ENCODE measurements at regions not wholly inside any gene's neighbourhood (a gene's known extent, or its start where the extent isn't known, plus 50 kb on each side); places are given as distances from the start of the nearest gene placed in this dataset.

DNA sequence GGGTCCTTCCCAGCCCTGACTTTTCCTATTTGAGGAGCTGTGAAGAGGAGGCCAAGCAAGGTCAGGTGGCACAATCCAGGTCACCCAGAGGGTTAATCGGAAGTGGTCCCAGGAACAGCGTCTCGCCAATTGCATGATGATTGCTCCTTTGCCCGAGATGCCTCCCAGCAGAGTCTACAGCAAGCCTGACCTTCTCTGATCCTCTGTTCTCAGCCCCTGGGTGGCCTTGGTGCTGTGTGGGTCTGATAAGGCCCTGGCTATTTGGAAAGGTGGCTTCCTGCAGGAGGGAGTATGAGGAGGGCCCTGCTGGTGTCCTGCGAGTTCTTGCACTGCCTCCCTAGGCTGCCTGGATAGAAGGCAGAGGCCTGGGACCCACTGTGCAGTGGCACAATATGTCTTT lies 116.2 kb downstream of the FOXD2 start:
- no peak for DNase-seq (ENCODE audit: low spot score)

DNA sequence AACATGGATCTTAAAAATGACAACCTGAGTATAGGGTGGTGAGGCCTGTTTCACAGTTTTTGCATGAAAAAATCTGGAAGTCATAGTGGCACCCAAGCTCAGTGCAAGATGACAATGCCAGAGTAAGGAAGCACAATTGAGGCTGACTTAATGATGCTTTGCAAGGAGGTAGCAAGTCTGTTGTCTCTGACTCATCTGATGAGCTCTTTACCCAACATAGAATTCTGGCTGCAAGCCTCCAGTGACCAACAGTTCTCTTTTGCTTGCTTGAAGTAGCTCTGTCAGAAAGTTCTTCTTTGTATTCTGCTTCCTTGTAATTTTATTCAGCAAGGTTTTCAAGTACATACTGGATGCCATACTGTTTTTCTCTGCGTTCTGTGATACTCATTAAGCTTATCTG lies 117.1 kb downstream of the FOXD2 start:
- DNase-seq (ENCODE audit: low spot score): no peak

DNA sequence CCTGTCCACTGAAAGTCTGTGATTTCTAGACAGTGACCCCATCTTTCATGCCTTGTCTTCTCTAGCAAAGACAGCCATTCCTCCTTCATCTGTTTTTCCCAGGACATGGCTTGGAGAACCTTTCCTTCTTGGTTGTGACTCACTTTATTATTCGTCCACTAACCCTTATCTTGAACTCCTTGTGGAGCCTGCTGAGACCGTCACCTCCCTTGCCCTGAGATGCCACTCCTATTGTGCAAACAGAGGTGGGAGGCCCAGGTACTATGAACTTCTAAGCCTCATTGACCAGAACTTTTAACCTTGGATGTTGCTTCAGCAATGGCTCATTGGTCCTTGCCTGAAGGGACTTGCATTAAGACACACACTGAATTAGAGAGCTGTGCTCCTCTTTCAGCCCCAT lies 117.5 kb downstream of the FOXD2 start:
- DNase-seq (ENCODE audit: low spot score): no peak

DNA sequence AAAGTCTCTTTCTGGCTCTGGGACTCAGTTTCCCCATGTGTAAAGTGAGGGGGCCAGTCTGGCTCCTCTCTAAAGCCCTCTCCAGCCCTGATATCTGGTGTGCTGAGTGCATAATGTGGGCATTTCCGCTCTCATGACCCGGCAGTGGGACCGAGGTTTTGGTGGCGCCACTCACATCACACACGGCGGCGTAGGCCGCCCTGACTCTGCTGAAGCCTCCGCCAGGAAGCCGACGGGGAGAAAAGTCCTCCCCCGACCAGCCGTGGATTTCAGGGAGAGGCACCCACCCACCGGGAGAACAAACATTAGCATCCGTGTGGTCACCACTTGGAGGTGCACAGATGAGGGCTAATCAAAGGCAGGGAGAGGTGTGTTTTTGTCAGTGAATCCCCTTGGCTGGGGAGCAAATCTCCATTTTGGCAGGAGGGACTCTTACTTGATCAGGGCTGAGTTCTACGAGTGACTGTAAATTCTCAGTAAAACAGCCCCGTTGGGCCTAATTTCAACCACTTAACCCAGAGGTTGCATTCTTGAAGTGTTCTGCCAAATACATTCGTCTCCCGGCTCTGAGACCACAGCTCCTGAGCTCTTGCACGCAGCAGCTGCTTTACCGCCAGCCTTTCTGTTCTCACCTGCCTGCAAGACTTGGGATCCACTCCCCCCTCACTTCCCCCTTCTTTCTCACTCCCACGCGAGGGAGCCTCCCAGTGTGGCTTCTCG lies 118.2 kb downstream of the FOXD2 start:
- DNase-seq (ENCODE audit: low spot score): no peak

DNA sequence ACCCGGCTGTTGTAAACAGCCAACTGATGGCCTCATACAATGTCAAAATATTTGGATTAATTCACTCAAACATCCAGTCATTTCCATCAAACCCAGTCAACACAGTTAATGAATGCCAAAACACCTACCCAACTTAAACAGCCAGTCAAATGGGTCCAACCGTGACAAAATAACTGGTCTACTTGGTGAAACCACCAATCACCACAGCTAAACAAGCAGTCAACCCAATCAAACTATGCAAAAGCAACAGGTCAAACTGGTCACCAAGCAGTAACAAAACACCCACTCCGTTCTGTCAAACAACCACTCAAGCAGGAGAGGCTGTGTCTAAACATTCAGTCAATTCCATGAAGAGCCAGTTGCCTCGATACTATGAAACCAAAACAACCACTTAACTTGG lies 119.2 kb downstream of the FOXD2 start:
- no peak for DNase-seq (ENCODE audit: low spot score)

DNA sequence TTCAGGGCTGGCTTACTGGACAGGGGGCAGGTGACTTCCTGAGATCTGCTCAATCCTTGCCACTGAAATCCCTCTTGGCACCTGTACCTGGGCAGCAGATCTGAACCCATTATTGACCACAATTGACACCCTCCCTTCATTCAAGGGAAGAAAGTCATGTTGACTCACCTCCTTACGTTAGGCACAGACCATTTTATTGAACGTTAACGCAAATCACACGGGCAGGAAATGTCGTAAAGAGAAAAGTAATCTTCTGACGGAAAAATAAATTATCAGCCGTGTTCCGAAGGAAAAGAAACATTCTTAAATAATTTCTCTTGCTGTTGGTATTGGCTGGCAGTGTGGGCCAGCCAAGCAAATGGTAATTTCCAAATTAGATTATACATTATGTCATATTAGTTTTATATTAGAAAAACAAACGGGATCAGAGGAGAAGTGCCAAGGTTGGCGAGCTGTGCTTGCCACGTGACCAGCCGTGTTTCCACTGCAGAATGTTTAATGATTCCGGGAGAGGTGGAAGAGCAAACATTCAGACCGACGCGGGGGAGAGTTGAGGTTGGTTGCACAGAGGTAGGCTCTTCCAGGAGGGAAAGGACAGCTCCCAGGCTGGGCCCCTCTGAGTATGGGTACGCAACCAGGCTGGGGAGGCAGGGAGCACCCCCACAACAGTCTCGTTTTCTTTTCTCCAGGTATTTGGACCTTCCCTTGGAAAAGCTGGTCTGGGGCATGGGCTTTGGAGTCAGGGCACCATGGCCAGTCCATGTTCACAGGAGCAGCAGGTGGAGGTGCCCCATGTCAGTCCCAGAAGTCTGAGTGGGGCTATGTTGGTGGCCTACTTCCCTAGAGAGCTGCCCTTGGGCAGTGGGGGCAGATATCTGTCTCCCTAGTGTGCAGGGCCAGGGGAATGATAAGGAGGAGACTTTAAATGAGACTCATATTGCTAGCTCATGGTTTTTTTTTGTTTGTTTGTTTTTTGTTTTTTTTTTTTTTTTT lies 121.1 kb downstream of the FOXD2 start:
- no peak for DNase-seq (ENCODE audit: low spot score)

DNA sequence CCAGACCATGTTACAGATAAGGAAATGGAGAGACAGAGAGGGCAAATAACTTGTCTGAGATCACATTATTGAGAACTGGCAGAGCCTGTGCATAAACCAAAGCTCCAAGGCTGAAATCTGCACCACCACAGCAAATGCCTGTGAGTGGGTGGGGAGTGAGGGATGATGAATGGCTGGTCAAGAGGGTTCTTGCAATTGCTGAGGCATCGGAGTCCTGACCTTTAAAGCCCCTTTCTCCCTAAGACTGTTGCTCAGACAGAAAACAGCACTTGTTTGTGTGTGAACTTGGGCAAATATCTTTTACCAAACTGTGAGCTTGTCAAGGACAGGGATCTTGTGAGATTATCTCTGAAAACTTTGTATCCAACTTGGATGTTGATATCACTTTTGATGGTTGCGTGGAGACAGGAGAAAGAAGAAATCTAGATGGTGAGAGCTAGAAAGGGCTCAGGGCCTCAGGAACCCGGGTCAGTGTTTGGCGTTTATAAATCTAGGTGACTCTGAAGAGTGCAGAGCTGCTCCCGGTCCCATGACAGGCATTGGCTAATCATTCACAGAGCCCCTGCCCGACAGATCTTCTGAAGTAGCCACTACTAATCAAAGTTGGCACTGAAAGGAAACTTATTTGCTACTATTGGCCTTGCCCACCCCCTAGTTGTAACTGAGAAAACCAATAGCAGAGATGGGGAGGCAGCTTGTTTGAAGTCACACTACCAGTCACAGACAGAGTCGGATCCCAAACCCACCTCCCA lies 122.3 kb downstream of the FOXD2 start:
- DNase-seq (ENCODE audit: low spot score): no peak

DNA sequence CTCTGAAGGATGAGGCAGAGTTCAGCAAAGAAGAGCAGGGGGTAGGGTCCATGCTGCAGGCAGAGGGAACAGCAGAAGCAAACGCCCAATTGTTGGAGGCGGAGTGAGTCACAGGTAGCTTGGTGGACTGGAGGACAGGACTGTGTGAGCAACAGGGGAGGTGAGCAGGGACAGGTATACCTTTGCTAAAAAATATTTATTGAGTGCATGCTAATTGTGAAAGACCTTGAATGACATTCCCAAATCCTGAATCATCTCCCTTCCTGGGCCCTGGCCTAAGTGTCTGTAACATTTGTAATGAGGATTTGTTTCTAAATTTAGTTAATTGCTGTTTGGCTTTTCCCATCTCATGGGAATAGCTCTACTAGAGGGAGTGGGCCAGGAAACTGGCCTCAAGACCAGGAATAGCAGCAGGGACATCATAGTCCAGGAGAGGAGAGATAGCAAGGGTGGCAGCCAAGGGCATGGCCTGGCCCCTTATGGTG lies 123.7 kb downstream of the FOXD2 start:
- no peak for DNase-seq (ENCODE audit: low spot score)

DNA sequence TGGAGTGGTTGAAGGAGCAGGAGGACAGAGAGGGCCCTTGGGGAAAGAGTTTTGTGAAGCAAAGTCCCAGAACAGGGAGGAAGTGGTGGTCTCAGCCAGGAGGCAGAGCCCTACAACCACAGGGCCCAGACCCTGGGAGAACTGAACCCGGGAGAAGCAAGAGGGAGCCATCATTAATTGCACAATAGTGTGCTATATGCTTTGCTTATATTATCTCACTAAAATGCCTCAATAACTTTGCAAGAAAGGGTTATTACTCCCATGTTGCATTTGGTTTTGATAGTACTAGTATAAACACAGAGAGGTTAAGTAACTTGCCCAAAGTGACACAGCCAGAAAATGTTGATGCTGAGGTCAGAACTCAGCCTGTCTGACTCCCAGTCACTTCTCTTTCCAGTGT lies 124.3 kb downstream of the FOXD2 start:
- DNase-seq (ENCODE audit: low spot score): no peak

DNA sequence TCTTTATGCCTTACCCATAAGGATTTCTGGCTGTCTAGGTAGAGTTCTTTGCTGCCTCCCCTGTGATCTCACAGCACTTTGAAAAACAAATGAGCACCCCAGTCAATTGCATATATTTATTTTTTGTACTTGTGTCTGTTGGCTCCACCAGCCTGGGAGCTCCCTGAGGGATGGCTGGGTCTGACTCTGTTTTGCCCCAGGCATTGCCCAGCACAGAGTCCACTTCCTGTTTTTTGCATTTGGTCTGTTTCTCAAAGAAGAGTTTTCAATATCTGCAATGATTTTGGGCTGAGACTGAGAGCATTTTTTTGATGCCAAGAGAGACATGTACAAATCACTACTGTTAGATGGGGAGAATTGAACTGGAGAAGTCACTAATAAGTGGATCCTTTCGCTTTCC lies 125.0 kb downstream of the FOXD2 start:
- no peak for DNase-seq (ENCODE audit: low spot score)

DNA sequence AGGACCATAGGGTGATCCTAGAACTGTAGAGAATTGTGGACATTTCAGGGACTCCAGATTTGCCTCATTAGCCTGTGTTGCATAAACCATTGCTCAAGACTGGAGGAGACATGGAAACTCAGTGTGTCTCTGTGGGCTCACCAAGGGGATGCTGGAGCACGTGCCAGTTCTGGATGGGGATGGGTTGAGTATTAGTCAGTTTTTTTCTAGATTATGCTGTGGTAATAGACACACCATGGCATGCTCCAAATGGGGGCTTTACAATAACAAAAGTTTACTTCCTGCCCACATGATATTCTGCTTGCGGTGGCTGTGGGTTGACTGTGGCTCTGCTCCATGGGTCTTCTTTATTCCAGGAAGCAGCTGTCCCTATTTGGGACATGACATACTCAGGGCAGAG lies 125.4 kb downstream of the FOXD2 start:
- DNase-seq (ENCODE audit: low spot score): no peak

DNA sequence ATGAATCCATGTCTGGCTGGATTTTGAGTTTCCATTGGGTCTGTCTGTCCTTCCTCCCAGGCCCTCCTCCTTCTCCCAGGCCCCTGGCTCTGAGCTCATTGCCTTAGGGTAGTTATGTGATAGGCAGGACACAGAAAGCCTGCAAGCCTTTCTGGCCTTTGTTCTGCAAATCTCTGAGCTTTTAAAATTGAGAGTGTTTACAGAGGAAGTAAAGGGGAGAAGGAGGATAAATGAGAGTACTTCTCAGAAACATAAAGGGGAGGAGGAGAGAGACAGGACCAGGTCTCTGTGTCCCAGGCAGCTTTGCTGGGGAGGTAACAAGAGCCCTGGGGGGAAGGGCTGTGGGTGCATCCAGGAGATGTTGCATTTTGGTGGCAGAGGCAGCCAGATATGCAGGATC lies 126.7 kb downstream of the FOXD2 start:
- DNase-seq (ENCODE audit: low spot score): no peak

DNA sequence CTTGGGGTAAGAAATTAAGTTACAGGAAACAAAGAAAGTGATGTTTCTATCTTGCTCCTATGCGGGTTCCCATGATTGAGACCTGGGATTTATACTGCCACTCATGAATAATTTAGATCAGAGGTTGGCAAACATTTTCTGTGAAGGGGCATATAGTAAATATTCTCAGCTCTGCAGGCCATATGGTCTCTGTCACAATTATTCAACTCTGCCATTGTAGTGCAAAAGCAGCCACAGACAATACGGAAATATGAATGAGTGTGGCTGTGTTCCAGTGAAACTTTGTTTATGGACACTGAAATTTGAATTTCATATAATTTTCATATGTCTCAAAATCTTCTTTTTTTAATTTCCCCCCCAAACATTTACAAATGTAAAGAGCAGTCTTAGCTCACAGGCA lies 127.2 kb downstream of the FOXD2 start:
- no peak for DNase-seq (ENCODE audit: low spot score)

DNA sequence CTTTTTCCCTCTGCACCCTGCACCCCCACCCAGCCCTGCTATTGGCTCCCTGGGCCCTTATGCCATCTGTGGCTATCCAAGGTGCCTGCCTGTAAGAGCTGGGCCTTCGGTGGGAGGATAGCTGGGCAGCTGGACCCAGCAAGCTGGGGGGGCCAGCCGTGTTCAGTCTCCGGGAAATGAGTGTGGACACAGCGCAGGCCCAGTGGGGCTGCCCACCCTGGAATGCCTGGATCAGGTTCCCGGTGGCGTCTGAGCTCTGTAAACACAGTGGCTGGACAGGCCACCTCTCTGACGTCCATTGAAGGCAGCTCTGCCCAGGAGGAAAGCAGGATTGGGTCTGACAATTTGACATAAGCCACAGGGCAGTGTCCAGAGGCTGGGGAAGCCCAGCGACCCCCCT lies 127.8 kb downstream of the FOXD2 start:
- DNase-seq (ENCODE audit: low spot score): no peak

DNA sequence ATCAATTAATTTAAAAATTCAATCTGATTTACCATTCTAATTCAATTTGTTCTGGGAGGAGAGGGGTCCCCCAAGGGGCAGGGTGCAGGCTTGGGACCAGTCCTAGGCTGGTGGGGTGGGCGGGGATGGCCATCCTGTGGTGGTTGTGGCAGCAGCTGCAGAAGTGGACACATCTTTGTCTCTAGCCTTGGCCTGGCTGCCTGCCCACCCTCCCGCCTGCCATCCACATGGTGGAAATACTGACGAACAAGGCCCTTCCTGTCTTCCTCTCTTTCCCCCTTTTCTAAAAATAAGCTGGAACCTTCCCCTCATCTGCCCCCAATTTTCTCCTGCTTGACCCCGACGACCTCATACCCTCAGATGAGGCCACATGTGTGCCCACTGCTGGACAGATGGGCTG lies 130.9 kb downstream of the FOXD2 start:
- DNase-seq (ENCODE audit: low spot score): no peak

DNA sequence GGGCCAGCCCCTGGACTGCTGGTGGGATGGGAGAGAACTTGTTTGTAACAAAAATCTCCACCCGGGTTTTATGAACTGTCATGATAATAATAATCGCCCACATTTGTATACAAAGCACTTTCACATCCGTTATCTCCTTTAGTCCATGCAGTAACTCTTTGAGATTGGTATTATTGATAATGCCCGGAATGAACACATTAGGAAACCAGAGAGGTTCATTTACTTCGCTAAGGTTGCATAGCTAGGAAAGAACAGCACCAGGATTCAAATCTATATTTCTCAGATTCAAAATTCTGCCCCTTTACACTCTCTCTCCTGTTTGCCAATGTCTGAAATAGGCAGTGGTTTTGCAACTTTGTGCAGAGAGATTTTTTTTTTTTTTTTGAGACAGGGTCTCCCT lies 131.4 kb downstream of the FOXD2 start:
- no peak for DNase-seq (ENCODE audit: low spot score)

DNA sequence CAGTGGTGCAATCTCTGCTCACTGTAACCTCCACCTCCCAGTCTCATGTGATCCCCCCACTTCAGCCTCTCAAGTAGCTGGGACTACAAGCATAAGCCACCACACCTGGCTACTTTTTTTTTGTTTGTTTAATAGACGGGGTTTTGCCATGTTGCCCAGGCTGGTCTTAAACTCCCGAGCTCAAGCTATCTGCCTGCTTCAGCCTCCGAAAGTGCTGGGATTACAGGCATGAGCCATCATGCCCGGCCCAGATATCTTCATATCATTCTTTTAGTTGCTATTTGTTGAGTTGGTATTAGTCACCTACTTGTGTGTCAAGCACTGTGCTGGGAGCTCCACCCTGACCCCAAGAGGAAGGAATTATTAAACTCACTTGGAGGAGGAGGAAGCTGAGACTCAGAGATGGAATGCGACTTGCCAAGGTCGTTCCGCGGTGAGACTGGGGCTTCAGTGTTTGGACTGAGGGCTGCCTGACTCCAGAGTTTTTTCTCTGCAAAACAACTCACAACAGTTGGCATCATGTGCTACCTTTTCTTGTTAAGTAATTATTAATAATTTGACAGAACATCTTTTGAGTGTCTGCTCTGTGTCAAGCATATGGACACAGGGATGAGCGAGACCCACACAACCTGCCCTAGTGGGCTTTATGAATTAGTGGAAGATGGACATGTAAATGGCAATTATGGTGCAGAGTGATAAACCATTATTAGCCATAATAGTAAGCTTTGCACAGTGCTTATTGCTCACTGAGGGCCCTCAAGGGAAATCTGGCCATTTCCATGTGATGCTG lies 132.0 kb downstream of the FOXD2 start:
- DNase-seq (ENCODE audit: low spot score): no peak

DNA sequence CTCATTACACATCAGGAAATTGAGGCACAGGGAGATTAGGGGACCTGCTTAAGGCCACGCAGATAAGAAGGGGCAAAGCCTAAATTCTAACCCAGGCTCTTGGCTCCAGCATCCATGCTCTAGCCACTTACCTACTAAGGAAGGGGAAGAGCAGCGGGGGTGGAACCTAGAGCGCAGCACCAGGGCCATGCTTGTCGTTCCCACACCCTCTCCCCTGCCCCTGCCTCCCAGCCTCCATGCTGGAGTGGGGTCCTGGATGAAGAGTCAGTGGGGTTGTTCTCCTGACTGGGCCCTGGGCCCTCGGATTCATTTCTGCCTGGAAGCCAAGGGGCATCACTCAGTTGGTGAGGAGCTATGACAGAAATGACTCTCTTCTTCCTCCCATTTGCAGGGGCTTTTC lies 133.3 kb downstream of the FOXD2 start:
- DNase-seq (ENCODE audit: low spot score): no peak

DNA sequence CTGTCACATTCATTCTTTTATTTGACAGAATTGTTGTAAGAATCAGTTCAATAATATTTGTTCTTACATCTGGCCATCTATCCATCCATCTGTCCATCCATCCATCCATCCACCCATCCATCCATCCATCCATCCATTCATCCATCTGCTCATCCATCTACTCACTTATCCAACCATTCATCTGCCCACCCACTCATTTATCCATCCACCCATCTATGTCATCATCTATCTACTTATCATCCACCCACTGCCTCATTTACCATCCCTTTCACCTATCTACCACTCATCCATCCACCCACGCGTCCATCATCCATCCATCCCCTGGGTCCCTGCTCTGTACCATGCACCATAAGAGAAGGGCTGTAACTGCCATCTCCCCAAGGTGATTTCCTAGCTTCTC lies 134.1 kb downstream of the FOXD2 start:
- DNase-seq (ENCODE audit: low spot score): no peak

DNA sequence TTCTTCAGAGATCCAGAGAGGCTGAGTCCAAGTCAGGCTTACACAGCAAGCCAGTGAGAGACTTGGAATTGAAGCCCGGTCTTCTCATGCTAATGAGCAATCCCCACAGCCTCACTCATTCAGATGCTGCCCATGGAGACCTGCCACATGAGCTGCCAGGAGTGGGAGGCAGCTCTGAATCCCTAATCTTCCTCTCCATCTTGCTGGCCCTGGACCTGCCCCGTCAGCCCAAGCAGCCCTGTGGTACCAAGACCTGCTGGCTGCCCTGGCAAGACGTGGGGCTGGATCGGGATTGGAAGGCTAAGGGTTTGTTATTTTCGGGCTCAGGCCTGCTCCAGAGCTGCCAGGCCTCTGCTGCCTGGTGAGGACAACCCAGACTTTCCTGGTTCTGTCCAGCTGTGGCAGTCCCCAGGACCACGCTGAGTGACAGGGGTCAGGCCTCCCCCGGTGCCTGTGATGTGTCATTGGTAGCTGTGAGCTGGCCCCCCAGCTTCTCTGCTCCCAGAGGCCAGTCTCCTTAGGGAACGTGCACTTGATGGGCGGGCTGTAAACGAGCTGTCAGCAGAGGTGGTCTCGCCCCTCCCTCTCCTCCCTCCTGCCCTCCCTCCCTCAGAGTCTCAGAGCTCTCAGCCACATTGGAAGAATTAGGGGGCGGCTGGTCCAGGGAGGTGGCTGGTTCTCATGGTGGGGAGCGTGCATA lies 135.0 kb downstream of the FOXD2 start:
- no peak for DNase-seq (ENCODE audit: low spot score)

All from CD4-positive, alpha-beta T cell treated with Interleukin-15 for 4 hours (primary cell).